Keratinocyte (primary cell): ENCODE measurements at regions not wholly inside any gene's neighbourhood (a gene's known extent, or its start where the extent isn't known, plus 50 kb on each side); places are given as distances from the start of the nearest gene placed in this dataset.

Source experiments
- CTCF ChIP-seq, 3 experiments: IDR thresholded peaks in 1 of 3; conservative IDR thresholded peaks in 1 of 3; optimal IDR thresholded peaks in 1 of 3; 2 replicates in 2 of 3; 3 replicates in 1 of 3; pipeline versions ENCODE3 to v1.5.1; 2011; ENCODE audit warnings: low read length in 3 of 3, mild to moderate bottlenecking in 3 of 3, moderate library complexity in 2 of 3, control low read depth in 1 of 3, inconsistent platforms in 1 of 3; ENCODE audit not compliant: insufficient read depth in 2 of 3; ENCODE audit errors: extremely low read depth in 1 of 3
- EZH2 ChIP-seq: IDR thresholded peaks from one replicate; pipeline ENCODE4 v1.6.1; 2012; ENCODE audit warnings: inconsistent platforms, mild to moderate bottlenecking, low read length, moderate library complexity

GRCh38 chr15:45747426-45747825 is 112.6 kb downstream of the SQOR start:
- TF ChIP-seq CTCF (optimal IDR thresholded peaks at IDR 0.05 in 1 of 3, IDR thresholded peaks at IDR 0.05 in 1 of 3, conservative IDR thresholded peaks at IDR 0.05 in 1 of 3; ENCODE audit: extremely low read depth in 1 of 3, insufficient read depth in 2 of 3, low read length in 3 of 3) (no peak), EZH2 (no peak)
